ENCODE measurements at regions not wholly inside any gene's neighbourhood (a gene's known extent, or its start where the extent isn't known, plus 50 kb on each side); places are given as distances from the start of the nearest gene placed in this dataset.
"Not testable (repeated sequence)": the region's sequence is repeated elsewhere in the genome, so short reads cannot be mapped to it uniquely, and the experiment has no call there.

- Mint-ChIP-seq H3K27ac (no peak overlapping the region), H3K4me3 (no peak overlapping the region), H3K4me1 (ENCODE audit: low read depth) (no peaks in the 10 kb centered on the region), H3K9me3 (peaks cover 26% of the 10 kb centered on the region), H3K27me3 (no peaks in the 10 kb centered on the region), H3K36me3 (ENCODE audit: low read depth) (no peaks in the 10 kb centered on the region)
- intact Hi-C loops (cut with micrococcal nuclease): no loop called here
Observed at GRCh38 chr10:111646021-111646420, 537.5 kb downstream of the GPAM start.

- Mint-ChIP-seq H3K4me3 (no peak overlapping the region), H3K9me3 (peaks cover 43% of the 10 kb centered on the region), H3K27ac (no peak overlapping the region), H3K4me1 (ENCODE audit: low read depth) (no peaks in the 10 kb centered on the region), H3K36me3 (ENCODE audit: low read depth) (no peaks in the 10 kb centered on the region), H3K27me3 (no peaks in the 10 kb centered on the region)
- intact Hi-C loops (cut with micrococcal nuclease): no loop called here
Observed at GRCh38 chr10:111648046-111648445, 535.5 kb downstream of the GPAM start.

GRCh38 chr10:111649080-111649479 lies 534.5 kb downstream of the GPAM start:
- H3K9me3 Mint-ChIP-seq: peaks cover 43% of the 10 kb centered on the region
- H3K27me3 Mint-ChIP-seq; intact Hi-C loops (cut with micrococcal nuclease): not testable (repeated sequence)

GRCh38 chr10:111650088-111650487 lies 533.5 kb downstream of the GPAM start:
- peaks cover 47% of the 10 kb centered on the region for H3K9me3 Mint-ChIP-seq
- intact Hi-C loops (cut with micrococcal nuclease): no loop called here
- H3K36me3 Mint-ChIP-seq (ENCODE audit: low read depth): no peaks in the 10 kb centered on the region
- no peaks in the 10 kb centered on the region for H3K4me1 Mint-ChIP-seq (ENCODE audit: low read depth)
- no peaks in the 10 kb centered on the region for H3K27me3 Mint-ChIP-seq
- H3K27ac Mint-ChIP-seq: no peak overlapping the region
- no peak overlapping the region for H3K4me3 Mint-ChIP-seq

More at GRCh38 chr10:111649080-111649479, 534.5 kb downstream of the GPAM start:
- not testable (repeated sequence) for H3K4me1 Mint-ChIP-seq (ENCODE audit: low read depth); H3K36me3 Mint-ChIP-seq (ENCODE audit: low read depth); H3K4me3 Mint-ChIP-seq; H3K27ac Mint-ChIP-seq

- H3K4me3 Mint-ChIP-seq: no peak overlapping the region
- H3K9me3 Mint-ChIP-seq: peaks cover 27% of the 10 kb centered on the region
- H3K36me3 Mint-ChIP-seq (ENCODE audit: low read depth): no peaks in the 10 kb centered on the region
- H3K27ac Mint-ChIP-seq: no peak overlapping the region
- intact Hi-C loops (cut with micrococcal nuclease): no loop called here
- H3K27me3 Mint-ChIP-seq: no peaks in the 10 kb centered on the region
- no peaks in the 10 kb centered on the region for H3K4me1 Mint-ChIP-seq (ENCODE audit: low read depth)
Observed at GRCh38 chr10:111656066-111656465, 527.5 kb downstream of the GPAM start.

- no peak overlapping the region for H3K4me3 Mint-ChIP-seq
- H3K27me3 Mint-ChIP-seq: no peaks in the 10 kb centered on the region
- H3K4me1 Mint-ChIP-seq (ENCODE audit: low read depth): no peaks in the 10 kb centered on the region
- no peak overlapping the region for H3K27ac Mint-ChIP-seq
- no peaks in the 10 kb centered on the region for H3K36me3 Mint-ChIP-seq (ENCODE audit: low read depth)
- intact Hi-C loops (cut with micrococcal nuclease): no loop called here
- no peaks in the 10 kb centered on the region for H3K9me3 Mint-ChIP-seq
Observed at GRCh38 chr10:111677759-111678158, 505.8 kb downstream of the GPAM start.

- H3K36me3 Mint-ChIP-seq (ENCODE audit: low read depth): no peaks in the 10 kb centered on the region
- no peak overlapping the region for H3K4me3 Mint-ChIP-seq
- peaks cover 31% of the 10 kb centered on the region for H3K9me3 Mint-ChIP-seq
- H3K27ac Mint-ChIP-seq: no peak overlapping the region
- intact Hi-C loops (cut with micrococcal nuclease): no loop called here
- no peaks in the 10 kb centered on the region for H3K4me1 Mint-ChIP-seq (ENCODE audit: low read depth)
- H3K27me3 Mint-ChIP-seq: no peaks in the 10 kb centered on the region
Observed at GRCh38 chr10:111686796-111687195, 496.8 kb downstream of the GPAM start.

- intact Hi-C loops (cut with micrococcal nuclease): no loop called here
- Mint-ChIP-seq H3K4me3 (no peak overlapping the region), H3K4me1 (ENCODE audit: low read depth) (no peaks in the 10 kb centered on the region), H3K27me3 (no peaks in the 10 kb centered on the region), H3K27ac (no peak overlapping the region), H3K36me3 (ENCODE audit: low read depth) (no peaks in the 10 kb centered on the region), H3K9me3 (peaks cover 20% of the 10 kb centered on the region)
Observed at GRCh38 chr10:111698711-111699110, 484.9 kb downstream of the GPAM start.

GRCh38 chr10:111703986-111704385 lies 479.6 kb downstream of the GPAM start:
- Mint-ChIP-seq H3K27ac (no peak overlapping the region), H3K4me3 (no peak overlapping the region), H3K9me3 (peaks cover 17% of the 10 kb centered on the region), H3K27me3 (no peaks in the 10 kb centered on the region), H3K36me3 (ENCODE audit: low read depth) (no peaks in the 10 kb centered on the region), H3K4me1 (ENCODE audit: low read depth) (no peaks in the 10 kb centered on the region)
- intact Hi-C loops (cut with micrococcal nuclease): no loop called here

- intact Hi-C loops (cut with micrococcal nuclease): no loop called here
Observed at GRCh38 chr10:111705021-111705420, 478.5 kb downstream of the GPAM start.

GRCh38 chr10:111706331-111706730 lies 477.2 kb downstream of the GPAM start:
- Mint-ChIP-seq H3K27ac (no peak overlapping the region), H3K9me3 (peaks cover 31% of the 10 kb centered on the region), H3K4me3 (no peak overlapping the region), H3K4me1 (ENCODE audit: low read depth) (no peaks in the 10 kb centered on the region), H3K36me3 (ENCODE audit: low read depth) (no peaks in the 10 kb centered on the region), H3K27me3 (no peaks in the 10 kb centered on the region)
- intact Hi-C loops (cut with micrococcal nuclease): no loop called here

More at GRCh38 chr10:111705021-111705420, 478.5 kb downstream of the GPAM start:
- peaks cover 26% of the 10 kb centered on the region for H3K9me3 Mint-ChIP-seq
- H3K4me1 Mint-ChIP-seq (ENCODE audit: low read depth): no peaks in the 10 kb centered on the region
- no peaks in the 10 kb centered on the region for H3K27me3 Mint-ChIP-seq
- no peaks in the 10 kb centered on the region for H3K36me3 Mint-ChIP-seq (ENCODE audit: low read depth)
- H3K27ac Mint-ChIP-seq: no peak overlapping the region
- H3K4me3 Mint-ChIP-seq: no peak overlapping the region

GRCh38 chr10:111707076-111707475 lies 476.5 kb downstream of the GPAM start:
- Mint-ChIP-seq H3K36me3 (ENCODE audit: low read depth) (no peaks in the 10 kb centered on the region), H3K27me3 (no peaks in the 10 kb centered on the region)

GRCh38 chr10:111709603-111710002 lies 474.0 kb downstream of the GPAM start:
- Mint-ChIP-seq H3K27me3 (no peaks in the 10 kb centered on the region), H3K27ac (no peak overlapping the region), H3K4me3 (no peak overlapping the region), H3K9me3 (peaks cover 52% of the 10 kb centered on the region), H3K36me3 (ENCODE audit: low read depth) (no peaks in the 10 kb centered on the region), H3K4me1 (ENCODE audit: low read depth) (no peaks in the 10 kb centered on the region)
- intact Hi-C loops (cut with micrococcal nuclease): no loop called here

More at GRCh38 chr10:111707076-111707475, 476.5 kb downstream of the GPAM start:
- no peaks in the 10 kb centered on the region for H3K4me1 Mint-ChIP-seq (ENCODE audit: low read depth)
- intact Hi-C loops (cut with micrococcal nuclease): no loop called here
- H3K27ac Mint-ChIP-seq: no peak overlapping the region
- peaks cover 37% of the 10 kb centered on the region for H3K9me3 Mint-ChIP-seq
- H3K4me3 Mint-ChIP-seq: no peak overlapping the region

- no peak overlapping the region for H3K4me3 Mint-ChIP-seq
- no peaks in the 10 kb centered on the region for H3K27me3 Mint-ChIP-seq
- no peaks in the 10 kb centered on the region for H3K36me3 Mint-ChIP-seq (ENCODE audit: low read depth)
- no peaks in the 10 kb centered on the region for H3K4me1 Mint-ChIP-seq (ENCODE audit: low read depth)
- intact Hi-C loops (cut with micrococcal nuclease): no loop called here
- peaks cover 60% of the 10 kb centered on the region for H3K9me3 Mint-ChIP-seq
- H3K27ac Mint-ChIP-seq: no peak overlapping the region
Observed at GRCh38 chr10:111716032-111716431, 467.5 kb downstream of the GPAM start.

GRCh38 chr10:111724121-111724520 lies 459.4 kb downstream of the GPAM start:
- no peaks in the 10 kb centered on the region for H3K4me1 Mint-ChIP-seq (ENCODE audit: low read depth)
- H3K4me3 Mint-ChIP-seq: no peak overlapping the region
- peaks cover 8% of the 10 kb centered on the region for H3K9me3 Mint-ChIP-seq
- no peaks in the 10 kb centered on the region for H3K36me3 Mint-ChIP-seq (ENCODE audit: low read depth)
- no peaks in the 10 kb centered on the region for H3K27me3 Mint-ChIP-seq
- no peak overlapping the region for H3K27ac Mint-ChIP-seq
- intact Hi-C loops (cut with micrococcal nuclease): no loop called here
